Superior temporal gyrus (tissue), 1 donor: ENCODE measurements at regions not wholly inside any gene's neighbourhood (a gene's known extent, or its start where the extent isn't known, plus 50 kb on each side); places are given as distances from the start of the nearest gene placed in this dataset.
"Not testable (repeated sequence)": the region's sequence is repeated elsewhere in the genome, so short reads cannot be mapped to it uniquely, and the experiment has no call there.

Experiments
- DNase-seq: peaks from one replicate; pipeline ENCODE4 v3.0.0-alpha.2; 2016; ENCODE audit errors: extremely low spot score

- DNase-seq: no peak
Measured at GRCh38 chr5:6273749-6274148, 104.6 kb downstream of the MED10 start.

- DNase-seq: no peak
Measured at GRCh38 chr5:6273090-6273735, 105.1 kb downstream of the MED10 start.

GRCh38 chr5:6269925-6270324 is 108.4 kb downstream of the MED10 start:
- no peak for DNase-seq

GRCh38 chr5:6266671-6267197 is 111.6 kb downstream of the MED10 start:
- DNase-seq: no peak

- DNase-seq: no peak
Measured at GRCh38 chr5:6264394-6264793, 114.0 kb downstream of the MED10 start.

GRCh38 chr5:6262651-6263363 is 115.5 kb downstream of the MED10 start:
- DNase-seq: no peak

- no peak for DNase-seq
Measured at GRCh38 chr5:6261668-6262067, 116.7 kb downstream of the MED10 start.

GRCh38 chr5:6261256-6261655 is 117.1 kb downstream of the MED10 start:
- DNase-seq: no peak

GRCh38 chr5:6260846-6261245 is 117.5 kb downstream of the MED10 start:
- no peak for DNase-seq

GRCh38 chr5:6256901-6257300 is 121.4 kb downstream of the MED10 start:
- no peak for DNase-seq

- DNase-seq: no peak
Measured at GRCh38 chr5:6255956-6256355, 122.4 kb downstream of the MED10 start.

- no peak for DNase-seq
Measured at GRCh38 chr5:6253846-6254245, 124.5 kb downstream of the MED10 start.

GRCh38 chr5:6253281-6253680 is 125.1 kb downstream of the MED10 start:
- DNase-seq: no peak

GRCh38 chr5:6252581-6252980 is 125.8 kb downstream of the MED10 start:
- DNase-seq: no peak

GRCh38 chr5:6251565-6252102 is 126.7 kb downstream of the MED10 start:
- DNase-seq: no peak

GRCh38 chr5:6250121-6250520 is 128.2 kb downstream of the MED10 start:
- no peak for DNase-seq

GRCh38 chr5:6248132-6248531 is 130.2 kb downstream of the MED10 start:
- DNase-seq: no peak

- DNase-seq: no peak
Measured at GRCh38 chr5:6246820-6247437, 131.4 kb downstream of the MED10 start.

- no peak for DNase-seq
Measured at GRCh38 chr5:6244339-6244714, 134.0 kb downstream of the MED10 start.

- DNase-seq: no peak
Measured at GRCh38 chr5:6243706-6244338, 134.5 kb downstream of the MED10 start.

- not testable (repeated sequence) for DNase-seq
Measured at GRCh38 chr5:6241056-6241455, 137.3 kb downstream of the MED10 start.

GRCh38 chr5:6236858-6237481 is 141.4 kb downstream of the MED10 start:
- no peak for DNase-seq
